PC-3 (cell line): ENCODE measurements at regions not wholly inside any gene's neighbourhood (a gene's known extent, or its start where the extent isn't known, plus 50 kb on each side); places are given as distances from the start of the nearest gene placed in this dataset.

ENCODE experiments used
- EZH2 ChIP-seq: fragments of 300-600 bp; sonication (generic); IDR thresholded peaks from one replicate; pipeline ENCODE4 v1.6.1; 2017; ENCODE audit warnings: antibody characterized with exemption, mild to moderate bottlenecking, low read length; ENCODE audit not compliant: unreplicated experiment
- EZH2phosphoT487 ChIP-seq: fragments of 300-600 bp; sonication (generic); IDR thresholded peaks from 2 replicates; pipeline ENCODE4 v1.6.1; 2018; ENCODE audit warnings: mild to moderate bottlenecking, antibody characterized with exemption, low read length, borderline replicate concordance
- TF ChIP-seq, protein P1 (sequence below): fragments of 300-600 bp; sonication (generic); conservative IDR thresholded peaks from 2 replicates; pipeline ENCODE4 v1.5.1; 2017; ENCODE audit warnings: antibody characterized with exemption, low read depth, mild to moderate bottlenecking, low read length

- TF ChIP-seq, protein P1, sequence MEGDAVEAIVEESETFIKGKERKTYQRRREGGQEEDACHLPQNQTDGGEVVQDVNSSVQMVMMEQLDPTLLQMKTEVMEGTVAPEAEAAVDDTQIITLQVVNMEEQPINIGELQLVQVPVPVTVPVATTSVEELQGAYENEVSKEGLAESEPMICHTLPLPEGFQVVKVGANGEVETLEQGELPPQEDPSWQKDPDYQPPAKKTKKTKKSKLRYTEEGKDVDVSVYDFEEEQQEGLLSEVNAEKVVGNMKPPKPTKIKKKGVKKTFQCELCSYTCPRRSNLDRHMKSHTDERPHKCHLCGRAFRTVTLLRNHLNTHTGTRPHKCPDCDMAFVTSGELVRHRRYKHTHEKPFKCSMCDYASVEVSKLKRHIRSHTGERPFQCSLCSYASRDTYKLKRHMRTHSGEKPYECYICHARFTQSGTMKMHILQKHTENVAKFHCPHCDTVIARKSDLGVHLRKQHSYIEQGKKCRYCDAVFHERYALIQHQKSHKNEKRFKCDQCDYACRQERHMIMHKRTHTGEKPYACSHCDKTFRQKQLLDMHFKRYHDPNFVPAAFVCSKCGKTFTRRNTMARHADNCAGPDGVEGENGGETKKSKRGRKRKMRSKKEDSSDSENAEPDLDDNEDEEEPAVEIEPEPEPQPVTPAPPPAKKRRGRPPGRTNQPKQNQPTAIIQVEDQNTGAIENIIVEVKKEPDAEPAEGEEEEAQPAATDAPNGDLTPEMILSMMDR, result no peak
- TF ChIP-seq EZH2phosphoT487 (no peak), EZH2 (no peak)
Observed at GRCh38 chr5:167643631-167644280, 647.7 kb upstream of the WWC1 start.
